22Rv1 (cell line): ENCODE measurements at regions not wholly inside any gene's neighbourhood (a gene's known extent, or its start where the extent isn't known, plus 50 kb on each side); places are given as distances from the start of the nearest gene placed in this dataset.

ENCODE experiments used
- ZFX ChIP-seq: fragments of 450-650 bp; IDR thresholded peaks from 2 replicates; pipeline ENCODE4 v1.6.1; 2017; ENCODE audit warnings: antibody characterized with exemption, borderline replicate concordance
- TF ChIP-seq, protein P1 (sequence below): fragments of 450-650 bp; IDR thresholded peaks from 2 replicates; pipeline ENCODE4 v1.5.1; 2017; ENCODE audit warnings: mild to moderate bottlenecking

DNA sequence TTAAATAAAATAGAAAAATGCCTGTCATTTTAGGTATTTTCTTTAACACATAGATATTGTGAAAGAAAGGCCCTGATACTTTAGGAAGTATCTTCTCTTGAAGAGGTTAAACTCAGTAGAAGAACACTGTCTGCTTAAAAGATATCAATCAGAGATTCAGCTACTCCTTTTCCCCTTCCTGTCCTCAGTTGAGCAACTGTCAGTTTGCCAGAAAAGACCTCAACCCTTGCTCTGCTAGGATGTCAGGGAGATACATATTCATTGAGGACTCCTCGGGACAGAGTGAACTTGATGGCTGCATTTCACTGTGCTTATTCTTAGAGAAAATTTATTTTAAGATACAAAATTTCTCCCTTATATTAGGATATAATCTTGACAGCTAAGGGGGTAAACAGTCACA is 173.6 kb upstream of the CACNA2D1 start:
- TF ChIP-seq, protein P1, sequence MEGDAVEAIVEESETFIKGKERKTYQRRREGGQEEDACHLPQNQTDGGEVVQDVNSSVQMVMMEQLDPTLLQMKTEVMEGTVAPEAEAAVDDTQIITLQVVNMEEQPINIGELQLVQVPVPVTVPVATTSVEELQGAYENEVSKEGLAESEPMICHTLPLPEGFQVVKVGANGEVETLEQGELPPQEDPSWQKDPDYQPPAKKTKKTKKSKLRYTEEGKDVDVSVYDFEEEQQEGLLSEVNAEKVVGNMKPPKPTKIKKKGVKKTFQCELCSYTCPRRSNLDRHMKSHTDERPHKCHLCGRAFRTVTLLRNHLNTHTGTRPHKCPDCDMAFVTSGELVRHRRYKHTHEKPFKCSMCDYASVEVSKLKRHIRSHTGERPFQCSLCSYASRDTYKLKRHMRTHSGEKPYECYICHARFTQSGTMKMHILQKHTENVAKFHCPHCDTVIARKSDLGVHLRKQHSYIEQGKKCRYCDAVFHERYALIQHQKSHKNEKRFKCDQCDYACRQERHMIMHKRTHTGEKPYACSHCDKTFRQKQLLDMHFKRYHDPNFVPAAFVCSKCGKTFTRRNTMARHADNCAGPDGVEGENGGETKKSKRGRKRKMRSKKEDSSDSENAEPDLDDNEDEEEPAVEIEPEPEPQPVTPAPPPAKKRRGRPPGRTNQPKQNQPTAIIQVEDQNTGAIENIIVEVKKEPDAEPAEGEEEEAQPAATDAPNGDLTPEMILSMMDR: no peak
- no peak for TF ChIP-seq ZFX
